ENCODE measurements at regions not wholly inside any gene's neighbourhood (a gene's known extent, or its start where the extent isn't known, plus 50 kb on each side); places are given as distances from the start of the nearest gene placed in this dataset.

DNA sequence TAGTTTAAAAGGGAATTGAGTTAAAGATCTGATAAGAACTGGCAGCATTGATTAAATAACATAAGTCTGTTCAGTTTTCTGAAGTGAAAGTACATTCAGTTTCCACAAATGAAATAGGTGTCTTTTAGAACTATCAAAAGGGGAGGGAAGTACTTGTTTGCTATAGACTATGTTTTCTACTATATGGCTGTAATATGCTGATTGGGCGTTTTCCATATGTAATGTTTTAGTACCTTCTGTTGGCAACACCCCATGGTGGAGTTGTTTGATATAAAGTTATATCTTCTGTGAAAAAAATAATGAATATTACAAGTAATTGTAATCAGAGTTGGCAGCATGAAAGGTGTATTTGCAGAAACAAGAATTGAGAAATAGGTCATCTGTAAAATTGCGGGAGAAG, 237.6 kb downstream of the JRKL start:
- H3K27me3 ChIP-seq (ENCODE audit: control insufficient read depth in 4 of 4, insufficient read depth in 4 of 4, low read length in 3 of 4) = no peaks in the 10 kb centered on the region
- no peaks in the 10 kb centered on the region for H3K36me3 ChIP-seq (ENCODE audit: control insufficient read depth in 4 of 4, insufficient read depth in 3 of 4, low read depth in 1 of 4, low read length in 3 of 4)
- 62% methylated on average over 2 of the region's 2 CpGs for WGBS
- no peak overlapping the region for H3K27ac ChIP-seq (ENCODE audit: low read depth in 1 of 2, low read length in 2 of 2)
- no peaks in the 10 kb centered on the region for H3K4me1 ChIP-seq (ENCODE audit: control insufficient read depth in 4 of 4, insufficient read depth in 4 of 4, low read length in 3 of 4)
- no peak for TF ChIP-seq CTCF (IDR thresholded peaks at IDR 0.05; ENCODE audit: low read depth, low read length, missing input control)
- TF ChIP-seq RAD21 (IDR thresholded peaks at IDR 0.05) = no peak
- TF ChIP-seq TAF1 (conservative IDR thresholded peaks at IDR 0.05) = no peak
- DNase-seq (ENCODE audit: low spot score) = no peak
- no peak overlapping the region for H3K4me3 ChIP-seq (ENCODE audit: low read depth in 1 of 3, low read length in 3 of 3)
- no peak overlapping the region for H3K9ac ChIP-seq (ENCODE audit: low read depth in 1 of 2, low read length in 2 of 2)
- no peaks in the 10 kb centered on the region for H3K9me3 ChIP-seq (ENCODE audit: control insufficient read depth in 4 of 4, low read length in 3 of 4)

GRCh38 chr11:96635655-96636054, 245.8 kb downstream of the JRKL start:
- Histone ChIP-seq H3K4me1 (ENCODE audit: control insufficient read depth in 4 of 4, insufficient read depth in 4 of 4, low read length in 3 of 4) (no peaks in the 10 kb centered on the region), H3K9ac (ENCODE audit: low read depth in 1 of 2, low read length in 2 of 2) (no peak overlapping the region), H3K9me3 (ENCODE audit: control insufficient read depth in 4 of 4, low read length in 3 of 4) (no peaks in the 10 kb centered on the region), H3K27ac (ENCODE audit: low read depth in 1 of 2, low read length in 2 of 2) (no peak overlapping the region), H3K27me3 (ENCODE audit: control insufficient read depth in 4 of 4, insufficient read depth in 4 of 4, low read length in 3 of 4) (no peaks in the 10 kb centered on the region), H3K36me3 (ENCODE audit: control insufficient read depth in 4 of 4, insufficient read depth in 3 of 4, low read depth in 1 of 4, low read length in 3 of 4) (no peaks in the 10 kb centered on the region), H3K4me3 (ENCODE audit: low read depth in 1 of 3, low read length in 3 of 3) (no peak overlapping the region)
- DNase-seq (ENCODE audit: low spot score) = no peak
- TF ChIP-seq YY1 (IDR thresholded peaks at IDR 0.05) = no peak
- no peak for TF ChIP-seq RAD21 (IDR thresholded peaks at IDR 0.05)
- TF ChIP-seq TAF1 (conservative IDR thresholded peaks at IDR 0.05) = no peak
- no peak for TF ChIP-seq SP1 (IDR thresholded peaks at IDR 0.05)
- no peak for TF ChIP-seq RXRA (IDR thresholded peaks at IDR 0.05)
- TF ChIP-seq JUND (IDR thresholded peaks at IDR 0.05) = no peak
- no peak for TF ChIP-seq REST (IDR thresholded peaks at IDR 0.05)
- 82% methylated on average over 15 of the region's 15 CpGs for WGBS

- 33% methylated on average over 2 of the region's 2 CpGs for WGBS
- Histone ChIP-seq H3K4me1 (ENCODE audit: control insufficient read depth in 4 of 4, insufficient read depth in 4 of 4, low read length in 3 of 4) (no peaks in the 10 kb centered on the region), H3K27ac (ENCODE audit: low read depth in 1 of 2, low read length in 2 of 2) (no peak overlapping the region), H3K36me3 (ENCODE audit: control insufficient read depth in 4 of 4, insufficient read depth in 3 of 4, low read depth in 1 of 4, low read length in 3 of 4) (no peaks in the 10 kb centered on the region), H3K4me3 (ENCODE audit: low read depth in 1 of 3, low read length in 3 of 3) (no peak overlapping the region), H3K9me3 (ENCODE audit: control insufficient read depth in 4 of 4, low read length in 3 of 4) (no peaks in the 10 kb centered on the region), H3K27me3 (ENCODE audit: control insufficient read depth in 4 of 4, insufficient read depth in 4 of 4, low read length in 3 of 4) (no peaks in the 10 kb centered on the region), H3K9ac (ENCODE audit: low read depth in 1 of 2, low read length in 2 of 2) (no peak overlapping the region)
- no peak for DNase-seq (ENCODE audit: low spot score)
- TF ChIP-seq TAF1 (conservative IDR thresholded peaks at IDR 0.05) = no peak
- TF ChIP-seq JUND (IDR thresholded peaks at IDR 0.05) = no peak
- TF ChIP-seq, protein P1, sequence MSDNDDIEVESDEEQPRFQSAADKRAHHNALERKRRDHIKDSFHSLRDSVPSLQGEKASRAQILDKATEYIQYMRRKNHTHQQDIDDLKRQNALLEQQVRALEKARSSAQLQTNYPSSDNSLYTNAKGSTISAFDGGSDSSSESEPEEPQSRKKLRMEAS (IDR thresholded peaks at IDR 0.05) = no peak
- no peak for TF ChIP-seq HNF4A (conservative IDR thresholded peaks at IDR 0.05)
- no peak for TF ChIP-seq HNF4G (IDR thresholded peaks at IDR 0.05)
- no peak for TF ChIP-seq SP1 (IDR thresholded peaks at IDR 0.05)
- TF ChIP-seq FOXA2 (IDR thresholded peaks at IDR 0.05) = no peak
- TF ChIP-seq ATF3 (IDR thresholded peaks at IDR 0.05) = no peak
- no peak for TF ChIP-seq EGR1 (IDR thresholded peaks at IDR 0.05; ENCODE audit: low read depth in 2 of 2)
- no peak for TF ChIP-seq RXRA (IDR thresholded peaks at IDR 0.05)
- no peak for TF ChIP-seq CTCF (IDR thresholded peaks at IDR 0.05; ENCODE audit: low read depth, low read length, missing input control)
- no peak for TF ChIP-seq GABPA (IDR thresholded peaks at IDR 0.05 in 1 of 2, conservative IDR thresholded peaks at IDR 0.05 in 1 of 2)
- TF ChIP-seq ZBTB33 (IDR thresholded peaks at IDR 0.05) = no peak
- TF ChIP-seq NR2F2 (IDR thresholded peaks at IDR 0.05) = no peak
- no peak for TF ChIP-seq YY1 (IDR thresholded peaks at IDR 0.05)
- TF ChIP-seq RAD21 (IDR thresholded peaks at IDR 0.05) = no peak
- TF ChIP-seq FOXA1 (IDR thresholded peaks at IDR 0.05) = no peak
These were observed 251.4 kb downstream of the JRKL start for GRCh38 chr11:96641261-96641660.
